ENCODE measurements at regions not wholly inside any gene's neighbourhood (a gene's known extent, or its start where the extent isn't known, plus 50 kb on each side); places are given as distances from the start of the nearest gene placed in this dataset.

DNA sequence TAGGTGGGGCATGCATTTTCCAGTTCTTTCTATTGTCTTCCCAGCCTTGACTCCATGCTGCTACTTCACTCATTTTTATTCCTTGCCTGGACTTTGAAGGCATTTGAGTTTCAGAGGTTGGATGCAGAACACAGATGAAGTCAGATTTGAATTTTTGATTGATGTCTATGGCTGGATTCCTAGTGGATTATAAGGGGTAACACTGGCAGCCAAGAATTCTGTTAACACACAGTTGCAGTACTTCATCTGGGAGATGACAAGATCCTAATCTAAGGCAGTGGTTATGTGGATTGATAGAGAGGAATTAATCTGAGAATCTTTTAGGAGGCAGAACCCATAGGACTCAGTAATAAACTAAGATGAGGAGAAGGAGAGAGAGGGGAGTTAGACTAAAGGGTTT is 439.0 kb upstream of the USP24 start:
- CTCF ChIA-PET, result no interaction called here
- Histone ChIP-seq H3K4me3 (no peak overlapping the region), H3K9me3 (no peaks in the 10 kb centered on the region), H3K27ac (no peak overlapping the region), H3K4me2 (no peak overlapping the region), H3K4me1 (no peaks in the 10 kb centered on the region)
- ATAC-seq (no peak), FAIRE-seq (no peak), DNase-seq (ENCODE audit: low read depth in 1 of 2, low spot score in 1 of 2) (no peak)
- POLR2A ChIA-PET, result no interaction called here
- no peak for TF ChIP-seq SREBF2 (IDR thresholded peaks at IDR 0.05)
- TF ChIP-seq TP53 (CRISPR knock-in tag; IDR thresholded peaks at IDR 0.05), result no peak
- TF ChIP-seq BHLHE40 (IDR thresholded peaks at IDR 0.05; ENCODE audit: low read depth, low read length), result no peak
- TF ChIP-seq CHD4 (IDR thresholded peaks at IDR 0.05; ENCODE audit: borderline replicate concordance), result no peak
- TF ChIP-seq MYC (IDR thresholded peaks at IDR 0.05; ENCODE audit: borderline replicate concordance, low read length), result no peak
- no peak for TF ChIP-seq ZSCAN20 (CRISPR knock-in tag; IDR thresholded peaks at IDR 0.05)
- TF ChIP-seq MAZ (IDR thresholded peaks at IDR 0.05; ENCODE audit: borderline replicate concordance, low read depth, low read length), result no peak
- TF ChIP-seq ZNF302 (CRISPR knock-in tag; IDR thresholded peaks at IDR 0.05), result no peak
- TF ChIP-seq RFX5 (IDR thresholded peaks at IDR 0.05), result no peak
- no peak for TF ChIP-seq CHD2 (IDR thresholded peaks at IDR 0.05; ENCODE audit: low read length, partially characterized antibody)
- TF ChIP-seq, protein P1, sequence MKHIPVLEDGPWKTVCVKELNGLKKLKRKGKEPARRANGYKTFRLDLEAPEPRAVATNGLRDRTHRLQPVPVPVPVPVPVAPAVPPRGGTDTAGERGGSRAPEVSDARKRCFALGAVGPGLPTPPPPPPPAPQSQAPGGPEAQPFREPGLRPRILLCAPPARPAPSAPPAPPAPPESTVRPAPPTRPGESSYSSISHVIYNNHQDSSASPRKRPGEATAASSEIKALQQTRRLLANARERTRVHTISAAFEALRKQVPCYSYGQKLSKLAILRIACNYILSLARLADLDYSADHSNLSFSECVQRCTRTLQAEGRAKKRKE (CRISPR knock-in tag; IDR thresholded peaks at IDR 0.05; ENCODE audit: low read depth), result no peak
- TF ChIP-seq FOSL2 (IDR thresholded peaks at IDR 0.05), result no peak
- no peak for TF ChIP-seq FOSL2 (CRISPR knock-in tag; IDR thresholded peaks at IDR 0.05)
- TF ChIP-seq JUN (IDR thresholded peaks at IDR 0.05), result no peak
- TF ChIP-seq, protein P2, sequence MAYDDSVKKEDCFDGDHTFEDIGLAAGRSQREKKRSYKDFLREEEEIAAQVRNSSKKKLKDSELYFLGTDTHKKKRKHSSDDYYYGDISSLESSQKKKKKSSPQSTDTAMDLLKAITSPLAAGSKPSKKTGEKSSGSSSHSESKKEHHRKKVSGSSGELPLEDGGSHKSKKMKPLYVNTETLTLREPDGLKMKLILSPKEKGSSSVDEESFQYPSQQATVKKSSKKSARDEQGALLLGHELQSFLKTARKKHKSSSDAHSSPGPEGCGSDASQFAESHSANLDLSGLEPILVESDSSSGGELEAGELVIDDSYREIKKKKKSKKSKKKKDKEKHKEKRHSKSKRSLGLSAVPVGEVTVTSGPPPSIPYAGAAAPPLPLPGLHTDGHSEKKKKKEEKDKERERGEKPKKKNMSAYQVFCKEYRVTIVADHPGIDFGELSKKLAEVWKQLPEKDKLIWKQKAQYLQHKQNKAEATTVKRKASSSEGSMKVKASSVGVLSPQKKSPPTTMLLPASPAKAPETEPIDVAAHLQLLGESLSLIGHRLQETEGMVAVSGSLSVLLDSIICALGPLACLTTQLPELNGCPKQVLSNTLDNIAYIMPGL (CRISPR knock-in tag; IDR thresholded peaks at IDR 0.05; ENCODE audit: borderline replicate concordance), result no peak
- TF ChIP-seq KDM5A (IDR thresholded peaks at IDR 0.05), result no peak
- TF ChIP-seq FOSB (CRISPR knock-in tag; IDR thresholded peaks at IDR 0.05), result no peak

DNA sequence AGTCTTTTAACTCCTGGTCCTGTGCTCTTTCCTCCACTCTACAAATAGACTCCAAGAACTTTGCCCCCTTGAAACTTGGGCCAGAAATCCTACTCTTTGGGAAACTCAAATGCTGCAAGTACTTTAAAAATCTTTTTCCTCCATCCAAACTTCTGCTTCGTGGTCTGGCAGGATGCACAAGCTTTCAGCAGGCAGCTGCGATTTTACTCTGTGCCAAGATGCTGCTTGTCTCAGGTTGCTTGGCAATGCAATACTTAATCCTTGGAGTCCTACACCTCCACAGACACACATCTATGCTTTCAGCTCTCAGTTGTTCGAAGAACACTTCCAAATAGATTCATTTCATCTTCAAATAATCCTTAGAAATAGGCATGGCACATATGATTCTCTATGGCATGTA is 435.3 kb upstream of the USP24 start:
- no peak overlapping the region for H3K27ac ChIP-seq
- H3K4me2 ChIP-seq, result no peak overlapping the region
- FAIRE-seq (no peak), ATAC-seq (no peak), DNase-seq (ENCODE audit: low read depth in 1 of 2, low spot score in 1 of 2) (no peak)
- WGBS (ENCODE audit: missing lambda C conversion rate), result 58% methylated on average over 3 of the region's 3 CpGs
- no peaks in the 10 kb centered on the region for H3K4me1 ChIP-seq
- H3K9me3 ChIP-seq, result no peaks in the 10 kb centered on the region
- H3K4me3 ChIP-seq, result no peak overlapping the region
- POLR2A ChIA-PET, result no interaction called here
- CTCF ChIA-PET, result interaction anchor here (0.6 kb wide), 1 partner anchor 844 kb away, joined by 3 read pairs; no protein-coding TSS in a partner anchor
- TF ChIP-seq HOXA7 (CRISPR knock-in tag; IDR thresholded peaks at IDR 0.05) (no peak), FOSB (CRISPR knock-in tag; IDR thresholded peaks at IDR 0.05) (no peak), CBX8 (IDR thresholded peaks at IDR 0.05) (no peak), GATA3 (IDR thresholded peaks at IDR 0.05; ENCODE audit: borderline replicate concordance) (no peak), CBX2 (IDR thresholded peaks at IDR 0.05; ENCODE audit: borderline replicate concordance, low read depth) (no peak)
- TF ChIP-seq, protein P3, sequence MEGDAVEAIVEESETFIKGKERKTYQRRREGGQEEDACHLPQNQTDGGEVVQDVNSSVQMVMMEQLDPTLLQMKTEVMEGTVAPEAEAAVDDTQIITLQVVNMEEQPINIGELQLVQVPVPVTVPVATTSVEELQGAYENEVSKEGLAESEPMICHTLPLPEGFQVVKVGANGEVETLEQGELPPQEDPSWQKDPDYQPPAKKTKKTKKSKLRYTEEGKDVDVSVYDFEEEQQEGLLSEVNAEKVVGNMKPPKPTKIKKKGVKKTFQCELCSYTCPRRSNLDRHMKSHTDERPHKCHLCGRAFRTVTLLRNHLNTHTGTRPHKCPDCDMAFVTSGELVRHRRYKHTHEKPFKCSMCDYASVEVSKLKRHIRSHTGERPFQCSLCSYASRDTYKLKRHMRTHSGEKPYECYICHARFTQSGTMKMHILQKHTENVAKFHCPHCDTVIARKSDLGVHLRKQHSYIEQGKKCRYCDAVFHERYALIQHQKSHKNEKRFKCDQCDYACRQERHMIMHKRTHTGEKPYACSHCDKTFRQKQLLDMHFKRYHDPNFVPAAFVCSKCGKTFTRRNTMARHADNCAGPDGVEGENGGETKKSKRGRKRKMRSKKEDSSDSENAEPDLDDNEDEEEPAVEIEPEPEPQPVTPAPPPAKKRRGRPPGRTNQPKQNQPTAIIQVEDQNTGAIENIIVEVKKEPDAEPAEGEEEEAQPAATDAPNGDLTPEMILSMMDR (IDR thresholded peaks at IDR 0.05), result no peak

DNA sequence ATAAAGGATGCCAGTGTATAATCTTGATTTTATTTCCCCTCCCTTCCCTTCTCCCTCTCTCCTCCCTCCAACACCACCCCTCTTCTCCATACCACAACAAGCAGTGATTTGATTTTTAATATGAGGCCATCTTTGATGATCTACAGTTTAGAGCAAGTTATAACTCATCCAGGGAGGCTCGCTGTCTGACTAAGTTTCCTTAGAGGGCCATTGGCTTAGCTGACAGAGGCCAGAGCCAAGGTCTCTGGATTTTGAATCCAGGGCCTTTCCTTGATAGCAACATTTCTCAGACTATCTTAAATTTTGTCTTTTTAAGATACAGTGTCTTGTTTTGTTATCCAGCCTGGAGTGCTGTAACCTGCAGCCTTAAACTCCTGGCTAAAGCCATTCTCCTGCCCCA is 431.0 kb upstream of the USP24 start:
- H3K4me3 ChIP-seq, result no peak overlapping the region
- no peak overlapping the region for H3K27ac ChIP-seq
- FAIRE-seq (no peak), DNase-seq (ENCODE audit: low read depth in 1 of 2, low spot score in 1 of 2) (no peak), ATAC-seq (no peak)
- ChIA-PET POLR2A (no interaction called here), CTCF (no interaction called here)
- H3K9me3 ChIP-seq, result no peaks in the 10 kb centered on the region
- no peaks in the 10 kb centered on the region for H3K4me1 ChIP-seq
- TF ChIP-seq RCOR1 (IDR thresholded peaks at IDR 0.05; ENCODE audit: low read depth, low read length), result no peak
- no peak for TF ChIP-seq CHD2 (IDR thresholded peaks at IDR 0.05; ENCODE audit: low read length, partially characterized antibody)
- TF ChIP-seq POLR2AphosphoS2 (conservative IDR thresholded peaks at IDR 0.05; ENCODE audit: low read length), result no peak
- 85% methylated on average over 1 of the region's 1 CpG for WGBS (ENCODE audit: missing lambda C conversion rate)
- H3K4me2 ChIP-seq, result no peak overlapping the region
